ENCODE measurements at regions not wholly inside any gene's neighbourhood (a gene's known extent, or its start where the extent isn't known, plus 50 kb on each side); places are given as distances from the start of the nearest gene placed in this dataset.

DNA sequence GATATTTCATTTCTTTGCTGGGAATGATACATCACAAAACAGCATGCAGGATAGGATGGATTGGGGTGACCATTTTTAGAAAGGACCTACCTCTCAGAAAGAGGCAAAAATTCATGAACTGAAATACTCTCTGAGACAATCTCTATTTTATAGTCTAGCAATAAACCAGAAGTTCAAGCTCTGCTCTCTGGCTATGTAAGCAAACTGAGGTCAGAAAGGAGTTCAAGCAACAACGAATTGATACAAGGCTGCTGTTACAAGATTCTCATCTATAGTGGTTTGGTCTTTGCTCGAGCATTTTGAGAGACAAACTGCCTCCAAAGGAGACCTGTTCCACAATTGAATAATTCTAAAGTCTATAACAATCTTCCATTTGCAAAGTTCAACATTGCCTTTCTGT lies 84.7 kb upstream of the GOLGA8J start:
- TF ChIP-seq CTCF (IDR thresholded peaks at IDR 0.05 in 4 of 5, conservative IDR thresholded peaks at IDR 0.05 in 1 of 5) (no peak), POLR2A (IDR thresholded peaks at IDR 0.05) (no peak)
